HUDEP-2 (cell line): ENCODE measurements at regions not wholly inside any gene's neighbourhood (a gene's known extent, or its start where the extent isn't known, plus 50 kb on each side); places are given as distances from the start of the nearest gene placed in this dataset.
"Not testable (repeated sequence)": the region's sequence is repeated elsewhere in the genome, so short reads cannot be mapped to it uniquely, and the experiment has no call there.

Experiments
- DNase-seq, 76 experiments: peaks; one replicate each; lab custom pipeline; 2025; ENCODE audit not compliant: unreplicated experiment in 76 of 76; lab: John Stamatoyannopoulos, UW

DNA sequence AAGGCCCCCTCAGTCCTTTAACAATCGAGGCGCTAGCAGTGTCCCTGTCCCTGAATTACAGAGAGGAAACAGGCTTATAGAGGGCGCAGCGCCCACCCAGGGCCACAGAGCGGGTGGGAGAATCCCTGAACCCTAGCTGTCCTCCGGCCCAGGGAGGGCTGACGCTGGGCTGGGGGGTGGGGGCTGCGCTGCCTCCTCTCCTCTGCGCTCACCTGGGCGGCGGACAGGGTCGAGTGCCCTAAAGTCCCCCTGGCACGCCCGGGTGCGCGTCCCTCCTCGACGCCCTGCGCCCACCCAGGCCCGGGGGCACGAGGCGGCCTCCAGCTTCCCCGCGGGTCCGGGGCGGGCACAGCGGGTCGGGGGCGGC, 200.4 kb upstream of the N4BP1 start:
- no peak for DNase-seq

DNA sequence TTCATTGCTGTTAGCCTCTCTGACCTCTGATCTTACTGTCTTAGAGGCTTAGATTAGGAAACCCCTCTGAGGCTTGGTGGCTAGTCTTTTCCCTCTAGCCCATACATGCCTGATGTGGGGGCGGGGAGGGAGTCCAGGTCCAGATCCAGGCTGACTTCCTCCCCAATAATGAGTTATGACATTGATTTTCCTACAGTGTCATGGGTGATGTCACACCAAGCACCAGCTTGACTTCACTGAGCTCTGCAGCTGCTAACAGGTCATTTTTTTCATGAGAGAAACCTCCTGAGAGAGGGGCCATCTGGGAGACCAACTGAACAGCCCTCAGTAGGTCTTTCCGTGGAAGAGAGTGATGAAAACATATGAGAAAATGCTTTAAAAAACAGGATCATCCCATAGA, 180.2 kb upstream of the N4BP1 start:
- DNase-seq: no peak

DNA sequence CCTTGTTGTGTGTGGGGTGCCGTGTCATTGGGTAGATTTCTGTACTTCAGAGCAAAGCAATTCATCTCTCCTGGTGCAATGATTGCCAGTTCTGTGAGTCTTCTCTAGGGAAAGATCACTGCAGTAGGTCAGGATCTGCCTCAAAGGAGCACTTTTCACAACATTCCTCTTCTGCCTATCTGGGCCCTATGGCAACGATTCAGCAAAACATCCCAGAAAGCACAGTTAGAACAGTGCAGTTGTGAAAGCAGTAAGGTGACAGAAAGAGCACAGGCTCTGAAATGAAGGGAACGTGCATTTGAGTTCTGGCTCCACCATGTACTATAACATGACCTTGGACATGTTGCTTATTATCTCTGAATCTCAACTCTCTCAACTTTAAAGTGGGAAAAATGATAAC, 178.5 kb upstream of the N4BP1 start:
- DNase-seq: no peak

DNA sequence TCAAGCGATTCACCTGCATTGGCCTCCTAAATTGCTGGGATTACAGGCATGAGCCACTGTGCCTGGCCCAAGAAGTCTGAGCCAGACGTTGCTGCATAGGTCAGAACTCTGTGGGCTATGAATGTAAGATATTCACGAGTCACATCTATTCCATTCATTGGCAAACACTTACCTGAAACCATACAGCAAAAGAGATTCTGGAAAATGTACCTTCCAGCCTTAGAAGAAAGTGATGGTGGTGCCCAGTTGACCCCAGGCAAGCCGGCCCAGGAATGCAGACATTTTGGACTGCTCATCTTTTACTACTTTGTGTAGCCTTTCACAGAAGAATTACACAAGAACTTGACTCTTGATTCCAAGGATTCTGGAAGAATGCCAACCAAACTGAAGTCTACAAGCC, 135.6 kb upstream of the N4BP1 start:
- DNase-seq: no peak

DNA sequence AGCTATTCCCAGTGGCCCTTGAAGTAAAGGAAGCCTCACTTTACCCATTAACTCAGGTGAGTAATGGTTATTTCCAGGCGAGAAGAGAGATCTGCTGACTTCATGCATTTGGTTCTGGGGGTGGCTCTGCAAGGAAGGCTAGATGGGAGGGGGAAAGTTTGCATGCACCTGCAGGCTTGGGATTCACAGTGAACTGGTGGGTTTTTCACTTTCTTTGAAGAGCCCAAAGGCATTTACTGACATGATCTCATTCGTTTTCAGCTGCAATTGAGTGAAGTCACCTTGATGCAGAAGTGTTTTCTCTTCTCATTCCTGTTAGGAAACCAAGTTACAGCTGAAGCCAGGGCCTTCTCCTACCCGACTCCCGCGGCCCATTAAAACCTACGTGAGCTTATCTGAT, 131.0 kb upstream of the N4BP1 start:
- DNase-seq: no peak

DNA sequence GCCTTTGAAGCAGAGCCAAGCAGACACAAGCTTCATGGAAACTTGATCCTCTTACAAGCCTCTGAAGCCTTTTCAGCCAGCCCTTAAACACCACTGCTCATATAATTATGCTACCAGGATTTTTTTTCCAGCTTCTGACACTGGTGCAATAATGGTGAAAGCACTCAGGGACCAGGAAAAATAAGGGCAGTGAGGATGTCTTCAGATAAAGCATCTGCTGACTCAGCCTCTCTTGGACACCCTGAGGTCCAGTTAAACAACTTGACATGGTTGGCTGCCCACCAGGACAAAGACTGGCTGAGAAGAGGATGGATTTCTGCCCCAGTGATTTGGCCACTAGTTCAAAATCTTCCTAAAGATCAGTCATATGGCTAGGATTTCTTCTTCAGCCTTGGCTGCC, 124.2 kb upstream of the N4BP1 start:
- DNase-seq: no peak

DNA sequence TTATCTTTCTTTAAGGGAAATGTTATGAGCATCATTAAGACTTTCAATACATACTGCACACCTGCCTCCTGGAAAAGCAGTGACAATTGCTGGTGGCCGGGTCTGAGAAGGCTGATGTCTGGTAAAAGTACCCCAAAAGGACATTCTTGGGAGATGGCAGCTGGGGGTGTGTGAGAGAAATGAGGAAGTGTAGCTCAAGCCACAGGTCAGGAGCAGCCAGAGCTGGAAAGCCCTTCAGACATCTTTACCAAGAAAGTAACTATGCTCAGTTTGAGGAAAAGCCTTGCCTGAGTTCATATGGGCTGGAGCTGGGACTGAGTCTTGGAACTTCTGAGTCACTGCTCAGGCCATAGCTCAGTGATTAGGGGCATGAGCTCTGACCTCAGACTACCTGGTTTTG, 94.7 kb upstream of the N4BP1 start:
- DNase-seq: no peak

DNA sequence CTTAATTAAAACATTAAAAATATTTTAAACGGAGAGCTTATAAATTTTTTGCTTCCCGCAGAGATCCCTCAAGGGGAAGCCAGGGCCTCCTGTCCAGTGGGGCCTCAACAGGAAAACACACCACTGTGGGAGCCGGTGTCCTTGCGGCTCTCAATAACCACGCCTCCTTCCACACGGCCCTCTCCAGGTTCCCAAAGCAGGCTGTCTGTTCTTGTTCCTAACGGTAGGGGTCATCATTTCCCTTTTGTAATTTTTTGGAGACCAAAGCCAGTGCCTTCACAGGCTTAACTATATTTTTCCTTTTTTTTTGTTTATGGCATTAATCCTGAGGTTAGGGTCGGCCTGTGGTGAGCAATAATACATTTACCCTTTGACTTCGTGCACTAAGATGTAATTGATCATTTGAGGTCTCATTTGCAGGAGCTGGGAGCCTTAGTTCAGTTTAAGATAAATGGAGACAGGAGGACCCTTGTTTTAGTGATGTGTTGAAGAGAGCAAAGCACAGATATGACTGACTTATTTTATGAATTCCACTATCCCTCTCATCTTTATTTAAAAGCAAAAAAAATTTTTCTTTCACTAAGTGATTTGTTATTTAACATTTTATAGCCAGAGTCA, 77.5 kb upstream of the N4BP1 start:
- peak in 56 of 76 experiments; percentile 1 to 74 (median 26) for DNase-seq

DNA sequence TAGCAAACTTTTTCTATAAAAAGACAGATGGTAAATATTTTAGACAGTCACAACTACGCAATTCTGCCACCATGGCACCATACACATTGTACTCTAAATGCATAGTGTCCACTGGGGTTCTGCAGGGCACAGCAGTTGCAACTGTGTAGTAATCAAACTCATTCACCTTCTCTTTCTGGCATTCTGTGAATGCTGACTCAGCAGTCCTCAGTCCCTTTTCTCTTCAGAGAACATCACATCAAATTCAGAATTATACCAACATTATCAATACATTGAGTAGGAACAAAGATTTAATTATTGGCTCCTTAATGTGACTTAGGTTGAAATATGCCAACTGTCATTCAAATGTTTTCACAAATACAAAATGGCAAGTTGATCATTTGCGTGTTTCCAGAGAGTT, 74.2 kb upstream of the N4BP1 start:
- no peak for DNase-seq

DNA sequence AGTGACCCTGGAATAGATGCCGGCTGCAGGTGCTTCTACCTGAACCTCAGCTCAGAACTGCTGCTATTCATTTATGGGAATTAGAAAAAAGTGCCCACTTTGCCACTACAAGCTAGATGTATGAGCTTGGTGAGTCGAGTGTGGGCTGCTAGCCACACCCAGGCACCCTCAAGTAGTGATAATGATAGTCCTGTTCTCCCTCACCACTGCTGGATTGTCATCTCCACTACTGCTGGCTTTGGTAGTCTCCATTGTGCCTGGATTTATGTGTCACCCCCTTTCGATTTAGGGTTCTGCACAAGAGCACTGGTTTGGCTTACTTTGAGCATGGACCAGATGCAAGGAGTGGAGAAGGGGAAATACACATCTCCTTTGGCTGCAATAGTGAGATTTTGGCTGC, 73.0 kb upstream of the N4BP1 start:
- DNase-seq: no peak

DNA sequence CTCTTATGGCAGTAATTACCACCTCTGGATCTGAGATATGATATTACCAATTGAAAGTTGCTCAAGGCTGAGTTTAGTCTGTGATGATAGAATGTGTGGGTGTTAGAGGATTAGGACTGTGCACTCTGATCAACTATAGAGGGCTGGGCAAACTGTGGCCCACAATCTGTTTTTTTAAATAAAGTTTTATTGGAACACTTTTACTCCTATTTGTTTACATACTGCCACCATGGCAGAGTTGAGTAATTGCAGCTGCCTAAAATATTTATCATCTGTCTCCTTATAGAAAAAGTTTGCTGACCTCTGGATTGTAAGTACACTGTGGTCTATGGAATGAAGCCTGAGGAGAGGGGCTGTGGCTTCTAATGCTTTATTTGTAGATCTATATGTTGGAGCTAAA, 71.5 kb upstream of the N4BP1 start:
- DNase-seq: no peak

DNA sequence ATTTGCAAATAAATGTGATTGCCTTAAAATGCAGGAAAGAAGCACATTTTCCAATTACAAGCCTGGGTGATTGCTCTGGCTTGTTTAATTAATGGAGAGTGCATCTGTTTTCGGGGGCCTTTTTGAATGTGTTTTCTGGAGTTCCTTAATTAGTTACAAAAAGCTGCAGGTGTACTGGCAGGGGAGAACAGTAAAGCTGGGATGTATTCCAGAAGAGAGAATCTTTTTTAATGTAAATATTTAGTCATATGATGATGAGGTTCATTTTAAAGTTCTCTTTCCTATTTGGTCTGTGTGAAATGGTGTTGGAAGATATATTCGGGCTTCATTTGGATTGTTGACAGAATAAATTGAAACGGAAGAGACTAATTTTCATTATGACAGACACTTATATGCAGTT, 70.9 kb upstream of the N4BP1 start:
- DNase-seq: no peak

DNA sequence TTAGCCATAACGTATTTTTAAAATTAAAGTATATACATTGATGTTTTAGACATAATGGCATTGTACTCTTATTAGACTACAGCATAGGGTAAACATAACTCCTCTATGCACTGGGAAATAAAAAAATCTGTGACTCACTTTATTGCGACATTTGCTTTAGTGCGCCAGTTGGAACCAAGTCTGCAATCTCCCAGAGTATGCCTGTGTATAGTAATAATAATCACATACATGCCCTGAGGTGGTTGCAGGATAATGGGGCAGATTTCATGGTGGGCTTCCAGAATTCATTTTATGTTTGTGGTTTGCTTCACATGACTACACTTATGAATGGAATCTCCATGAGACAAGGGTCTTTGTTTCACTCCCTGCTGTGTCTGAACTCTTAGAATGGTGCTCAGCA, 66.9 kb upstream of the N4BP1 start:
- no peak for DNase-seq

DNA sequence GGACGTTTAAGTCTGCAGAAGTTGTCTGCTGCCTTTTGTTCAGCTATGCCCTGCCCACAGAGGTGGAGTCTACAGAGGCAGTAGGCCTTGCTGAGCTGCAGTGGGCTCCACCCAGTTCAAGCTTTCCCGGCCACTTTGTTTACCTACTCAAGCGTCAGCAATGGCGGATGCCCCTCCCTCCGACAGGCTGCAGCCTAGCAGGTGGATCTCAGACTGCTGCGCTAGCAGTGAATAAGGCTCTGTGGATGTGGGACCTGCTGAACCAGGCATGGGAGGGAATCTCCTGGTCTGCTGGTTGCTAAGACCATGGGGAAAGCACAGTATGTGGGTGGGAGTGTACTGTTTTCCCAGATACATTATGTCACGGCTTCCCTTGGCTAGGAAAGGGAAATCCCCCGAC, 58.2 kb upstream of the N4BP1 start:
- not testable (repeated sequence) for DNase-seq

DNA sequence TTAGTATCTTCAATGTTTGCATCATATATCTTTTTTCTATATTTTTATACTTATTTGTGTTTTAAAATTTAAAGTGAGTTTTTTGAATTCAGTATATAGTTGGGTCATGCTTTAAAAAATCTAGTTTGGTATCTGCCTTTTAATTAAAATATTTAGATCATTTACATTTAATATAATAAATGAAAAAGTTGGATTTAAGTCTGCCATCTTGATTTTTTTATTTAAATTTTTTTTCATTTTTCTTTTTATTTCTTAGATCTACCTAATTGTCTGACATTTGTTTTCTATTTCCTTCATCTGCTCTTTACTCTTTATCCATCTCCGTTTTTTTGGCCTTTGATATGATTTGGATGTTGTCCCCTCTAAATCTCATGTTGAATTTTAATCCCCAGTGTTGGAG, 50.0 kb upstream of the N4BP1 start:
- DNase-seq: no peak
